ENCODE measurements at regions not wholly inside any gene's neighbourhood (a gene's known extent, or its start where the extent isn't known, plus 50 kb on each side); places are given as distances from the start of the nearest gene placed in this dataset.

GRCh38 chr15:62756326-62756994 is 286.1 kb upstream of the TPM1 start:
- DNase-seq (ENCODE audit: extremely low read depth in 1 of 2, low read depth in 1 of 2) = no peak

- no peak for DNase-seq (ENCODE audit: extremely low read depth in 1 of 2, low read depth in 1 of 2)
These were observed 285.6 kb upstream of the TPM1 start for GRCh38 chr15:62756995-62757360.

GRCh38 chr15:62757535-62757934 is 285.0 kb upstream of the TPM1 start:
- no peak for DNase-seq (ENCODE audit: extremely low read depth in 1 of 2, low read depth in 1 of 2)

GRCh38 chr15:62758126-62758951 is 284.2 kb upstream of the TPM1 start:
- DNase-seq (ENCODE audit: extremely low read depth in 1 of 2, low read depth in 1 of 2) = no peak

- no peak for DNase-seq (ENCODE audit: extremely low read depth in 1 of 2, low read depth in 1 of 2)
These were observed 283.6 kb upstream of the TPM1 start for GRCh38 chr15:62758952-62759349.

GRCh38 chr15:62760538-62760937 is 282.0 kb upstream of the TPM1 start:
- DNase-seq (ENCODE audit: extremely low read depth in 1 of 2, low read depth in 1 of 2) = no peak

- no peak for DNase-seq (ENCODE audit: extremely low read depth in 1 of 2, low read depth in 1 of 2)
These were observed 276.6 kb upstream of the TPM1 start for GRCh38 chr15:62765916-62766315.

GRCh38 chr15:62766599-62766998 is 275.9 kb upstream of the TPM1 start:
- DNase-seq (ENCODE audit: extremely low read depth in 1 of 2, low read depth in 1 of 2) = no peak

GRCh38 chr15:62769604-62770003 is 272.9 kb upstream of the TPM1 start:
- DNase-seq (ENCODE audit: extremely low read depth in 1 of 2, low read depth in 1 of 2) = no peak

- DNase-seq (ENCODE audit: extremely low read depth in 1 of 2, low read depth in 1 of 2) = no peak
These were observed 272.4 kb upstream of the TPM1 start for GRCh38 chr15:62770111-62770660.

GRCh38 chr15:62770752-62771151 is 271.8 kb upstream of the TPM1 start:
- DNase-seq (ENCODE audit: extremely low read depth in 1 of 2, low read depth in 1 of 2) = no peak

- DNase-seq (ENCODE audit: extremely low read depth in 1 of 2, low read depth in 1 of 2) = no peak
These were observed 271.3 kb upstream of the TPM1 start for GRCh38 chr15:62771234-62771633.

GRCh38 chr15:62773369-62774165 is 269.0 kb upstream of the TPM1 start:
- no peak for DNase-seq (ENCODE audit: extremely low read depth in 1 of 2, low read depth in 1 of 2)

- no peak for DNase-seq (ENCODE audit: extremely low read depth in 1 of 2, low read depth in 1 of 2)
These were observed 266.6 kb upstream of the TPM1 start for GRCh38 chr15:62775932-62776331.

GRCh38 chr15:62777671-62778070 is 264.9 kb upstream of the TPM1 start:
- DNase-seq (ENCODE audit: extremely low read depth in 1 of 2, low read depth in 1 of 2) = no peak

- DNase-seq (ENCODE audit: extremely low read depth in 1 of 2, low read depth in 1 of 2) = no peak
These were observed 263.3 kb upstream of the TPM1 start for GRCh38 chr15:62779036-62779770.

GRCh38 chr15:62779899-62780298 is 262.6 kb upstream of the TPM1 start:
- no peak for DNase-seq (ENCODE audit: extremely low read depth in 1 of 2, low read depth in 1 of 2)

GRCh38 chr15:62781081-62781497 is 261.5 kb upstream of the TPM1 start:
- DNase-seq (ENCODE audit: extremely low read depth in 1 of 2, low read depth in 1 of 2) = no peak

GRCh38 chr15:62782071-62782841 is 260.3 kb upstream of the TPM1 start:
- no peak for DNase-seq (ENCODE audit: extremely low read depth in 1 of 2, low read depth in 1 of 2)

GRCh38 chr15:62782896-62783295 is 259.7 kb upstream of the TPM1 start:
- no peak for DNase-seq (ENCODE audit: extremely low read depth in 1 of 2, low read depth in 1 of 2)
